Esophagus squamous epithelium (tissue), 4 donors: ENCODE measurements at regions not wholly inside any gene's neighbourhood (a gene's known extent, or its start where the extent isn't known, plus 50 kb on each side); places are given as distances from the start of the nearest gene placed in this dataset.

ENCODE experiments used
- CTCF ChIP-seq, 6 experiments: fragments of 450-650 bp in 4 of 6; fragments of 200-600 bp in 2 of 6; sonication (generic) in 2 of 6; IDR thresholded peaks; one replicate each; pipeline ENCODE4 v1.5.1; 2016 to 2019; ENCODE audit warnings: antibody characterized with exemption in 6 of 6, mild to moderate bottlenecking in 4 of 6, moderate library complexity in 4 of 6
- POLR2A ChIP-seq, 4 donors: fragments of 450-650 bp; IDR thresholded peaks; one replicate each; pipeline ENCODE4 v1.6.1; 2017; ENCODE audit warnings: antibody characterized with exemption in 4 of 4, mild to moderate bottlenecking in 4 of 4, moderate library complexity in 3 of 4

DNA sequence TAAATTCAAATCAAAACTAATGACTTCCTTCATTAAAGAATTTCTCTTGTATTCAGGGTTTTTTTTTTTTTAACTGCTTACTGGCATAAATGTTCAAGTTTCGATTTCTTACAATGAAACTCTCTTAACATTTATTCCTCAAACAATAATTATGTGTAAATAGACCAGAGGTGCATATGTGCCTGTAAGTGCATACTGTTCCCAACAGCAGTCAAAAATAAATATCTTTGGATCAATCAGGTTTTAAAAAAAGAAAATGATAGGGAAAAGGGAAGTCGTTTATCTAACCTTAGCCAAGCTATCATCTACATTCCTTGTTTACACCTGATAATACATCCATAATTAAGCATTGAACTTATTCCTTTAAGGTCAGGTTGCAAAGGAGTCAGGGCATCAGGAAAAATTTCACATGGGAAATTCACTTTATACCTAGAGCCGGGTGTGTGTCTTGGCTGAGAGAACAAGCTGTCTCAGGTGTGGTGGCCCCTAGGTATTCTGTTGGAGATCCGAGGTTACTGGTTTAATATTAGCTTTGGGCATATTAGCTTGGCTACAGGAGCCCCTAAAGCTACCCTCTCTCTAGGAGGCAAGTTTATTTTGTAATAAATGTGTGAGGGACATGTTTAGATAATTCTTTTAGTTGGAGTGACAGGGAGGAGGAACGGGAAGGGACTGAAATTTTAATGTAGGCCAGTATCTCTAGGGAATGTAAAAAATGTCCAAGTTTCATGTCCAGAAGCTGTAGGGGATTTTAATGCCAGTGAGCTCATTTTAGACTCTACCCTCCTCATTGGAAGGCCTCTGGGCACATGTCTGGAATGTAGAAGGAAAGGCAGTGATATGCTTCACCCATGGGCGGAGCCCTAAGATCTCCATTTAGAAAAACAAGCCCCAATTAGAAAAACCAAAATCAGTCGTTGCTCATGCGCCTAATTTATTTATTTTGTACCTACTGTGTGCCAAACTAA lies 327.9 kb upstream of the PROX1 start:
- no peak for TF ChIP-seq CTCF (IDR thresholded peaks at IDR 0.05)
- TF ChIP-seq POLR2A (IDR thresholded peaks at IDR 0.05) = no peak
